NCI-H2227 (cell line): ENCODE measurements at regions not wholly inside any gene's neighbourhood (a gene's known extent, or its start where the extent isn't known, plus 50 kb on each side); places are given as distances from the start of the nearest gene placed in this dataset.
"Not testable (repeated sequence)": the region's sequence is repeated elsewhere in the genome, so short reads cannot be mapped to it uniquely, and the experiment has no call there.

Experiments
- DNase-seq: peaks from one replicate; lab custom pipeline; 2025; ENCODE audit not compliant: unreplicated experiment; lab: John Stamatoyannopoulos, UW

DNA sequence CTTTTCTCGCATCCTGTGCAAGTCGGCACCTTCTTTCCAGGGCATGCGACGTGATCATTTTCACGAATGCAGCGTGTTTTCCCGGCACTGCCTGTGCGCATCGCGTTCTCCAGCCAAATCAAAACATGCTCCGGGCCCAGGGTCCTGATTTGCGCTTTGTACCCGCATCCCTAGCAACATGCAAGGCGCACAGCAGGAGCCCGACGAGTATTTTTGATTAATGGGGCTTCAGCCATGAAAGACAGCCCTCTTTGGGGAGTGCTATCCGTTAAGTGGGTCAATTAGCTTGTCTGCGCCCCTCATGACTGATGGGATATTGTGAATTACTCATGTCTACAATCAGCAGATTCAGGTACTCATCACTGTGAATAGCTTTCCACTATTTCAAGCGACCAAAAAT, 243.3 kb upstream of the RNF32 start:
- DNase-seq, result peak; percentile 75

- no peak for DNase-seq
Measured at GRCh38 chr7:156389116-156389692, 251.4 kb upstream of the RNF32 start.

DNA sequence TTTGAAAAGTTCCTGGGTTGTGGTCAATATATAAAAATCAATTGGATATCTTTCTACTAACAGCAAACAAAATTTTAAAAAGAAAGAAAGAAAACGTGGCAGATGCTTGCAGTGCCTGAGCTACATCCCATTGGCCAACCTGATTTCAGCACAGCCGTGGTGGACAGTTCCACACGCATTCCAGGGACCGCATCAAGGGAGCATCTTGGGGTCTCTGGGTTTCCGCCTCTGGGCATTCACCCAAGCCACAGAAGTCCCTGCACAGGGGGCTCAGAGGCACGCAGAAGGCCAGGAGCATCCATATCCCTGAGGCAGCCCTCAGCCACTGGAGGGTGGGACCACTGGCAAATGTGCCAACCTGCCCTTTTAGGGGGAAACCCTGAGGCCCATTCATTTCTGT, 254.5 kb upstream of the RNF32 start:
- DNase-seq, result no peak

GRCh38 chr7:156384706-156385105, 255.9 kb upstream of the RNF32 start:
- DNase-seq, result no peak

GRCh38 chr7:156383526-156383925, 257.0 kb upstream of the RNF32 start:
- no peak for DNase-seq

GRCh38 chr7:156380261-156380660, 260.3 kb upstream of the RNF32 start:
- DNase-seq, result no peak

GRCh38 chr7:156379324-156380070, 261.1 kb upstream of the RNF32 start:
- DNase-seq, result no peak

DNA sequence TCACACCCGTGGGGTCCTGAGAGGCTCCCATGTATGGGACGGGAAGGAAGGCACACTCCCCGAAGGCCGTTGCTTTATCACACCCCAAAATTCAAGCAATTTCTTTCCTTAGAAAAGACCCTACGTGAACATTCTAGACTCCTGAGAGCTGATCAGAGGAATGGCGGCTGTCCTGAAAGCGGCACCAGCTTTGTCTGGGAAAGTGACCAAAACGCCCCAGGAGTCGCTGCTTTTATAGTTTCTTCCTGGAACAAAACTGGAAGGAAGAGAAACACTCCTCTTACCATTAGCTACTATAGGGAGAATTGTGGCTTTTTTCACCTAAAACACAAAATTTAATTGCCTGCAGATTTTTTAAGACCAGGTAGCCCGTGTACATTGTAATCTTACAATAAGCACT, 261.8 kb upstream of the RNF32 start:
- DNase-seq, result no peak

- DNase-seq, result no peak
Measured at GRCh38 chr7:156376317-156376716, 264.3 kb upstream of the RNF32 start.

- DNase-seq, result no peak
Measured at GRCh38 chr7:156374335-156374734, 266.2 kb upstream of the RNF32 start.

GRCh38 chr7:156369929-156370328, 270.6 kb upstream of the RNF32 start:
- not testable (repeated sequence) for DNase-seq

GRCh38 chr7:156368053-156368843, 272.3 kb upstream of the RNF32 start:
- no peak for DNase-seq

DNA sequence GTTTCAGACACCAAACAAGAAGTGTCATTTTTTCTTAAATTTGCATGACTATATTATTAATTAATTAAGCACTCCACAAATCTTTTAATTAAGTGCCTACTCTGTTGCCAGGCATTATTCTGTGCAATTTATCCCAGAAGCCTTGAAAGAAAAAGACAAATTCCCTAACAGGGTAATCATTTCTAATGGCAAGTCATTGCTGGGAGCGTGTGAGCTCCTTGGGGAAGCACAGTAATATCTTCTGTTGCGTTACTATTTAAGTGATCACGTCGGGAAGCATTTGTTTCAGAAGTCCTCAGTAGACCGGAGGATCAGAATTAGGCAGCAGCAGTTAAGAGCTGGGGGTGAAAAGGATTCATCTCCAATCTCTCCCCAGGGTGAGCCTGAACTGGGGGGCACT, 276.8 kb upstream of the RNF32 start:
- DNase-seq, result no peak

DNA sequence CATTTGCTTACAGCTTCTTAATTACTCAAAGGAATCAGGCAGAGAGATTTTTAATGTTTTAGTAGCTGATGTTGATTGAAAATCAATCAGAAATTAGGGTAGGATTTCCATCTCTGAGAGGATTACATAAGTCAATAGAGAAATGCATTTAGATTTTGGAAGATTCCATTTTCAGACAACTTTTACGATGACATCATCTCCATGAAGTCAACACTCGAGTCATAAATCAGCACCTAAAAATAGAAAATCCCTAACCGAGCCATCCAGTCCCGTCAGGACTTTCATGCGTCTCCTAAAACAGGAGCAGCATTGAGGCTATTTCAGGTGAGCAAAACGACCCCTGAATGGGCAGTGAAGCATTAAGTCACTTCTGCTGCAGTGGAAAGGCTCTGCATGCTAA, 279.7 kb upstream of the RNF32 start:
- DNase-seq, result no peak

DNA sequence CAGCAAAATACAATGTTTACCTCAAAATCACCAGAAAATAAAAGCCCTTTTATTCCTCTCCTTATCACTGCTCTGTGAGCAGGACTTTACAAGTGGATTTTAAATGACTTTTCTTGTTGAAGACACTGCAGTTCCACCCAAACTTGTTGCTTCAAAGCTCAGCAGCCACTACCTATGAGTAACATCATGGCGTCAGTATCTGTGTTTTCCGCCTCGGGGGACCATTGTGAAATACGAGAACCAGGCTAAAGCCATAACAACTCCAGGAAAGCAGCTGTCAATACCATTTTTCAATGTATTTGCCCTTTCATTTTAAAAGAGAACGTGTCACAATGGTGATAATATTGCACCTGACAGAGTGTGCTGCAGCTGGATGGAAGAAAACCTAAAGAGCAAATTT, 284.0 kb upstream of the RNF32 start:
- no peak for DNase-seq

DNA sequence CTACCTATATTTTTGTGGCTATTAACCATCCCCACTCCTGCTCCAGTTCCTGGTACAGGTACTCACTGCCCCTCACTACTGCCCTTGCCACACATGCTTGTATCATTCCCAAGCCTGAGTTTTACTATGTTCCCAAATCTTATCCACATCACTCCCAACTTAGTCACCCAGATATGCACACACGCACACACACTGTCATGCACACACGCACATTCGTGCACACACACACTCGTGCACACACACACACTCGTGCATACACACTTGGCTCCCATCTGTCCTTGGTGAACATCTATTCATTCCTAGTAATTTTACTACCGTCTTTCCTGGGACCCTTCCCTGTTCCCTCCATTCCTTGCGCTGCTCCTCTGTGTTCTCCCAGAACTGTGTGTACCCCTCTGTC, 287.2 kb upstream of the RNF32 start:
- no peak for DNase-seq

GRCh38 chr7:156347703-156348248, 292.8 kb upstream of the RNF32 start:
- DNase-seq, result not testable (repeated sequence)

DNA sequence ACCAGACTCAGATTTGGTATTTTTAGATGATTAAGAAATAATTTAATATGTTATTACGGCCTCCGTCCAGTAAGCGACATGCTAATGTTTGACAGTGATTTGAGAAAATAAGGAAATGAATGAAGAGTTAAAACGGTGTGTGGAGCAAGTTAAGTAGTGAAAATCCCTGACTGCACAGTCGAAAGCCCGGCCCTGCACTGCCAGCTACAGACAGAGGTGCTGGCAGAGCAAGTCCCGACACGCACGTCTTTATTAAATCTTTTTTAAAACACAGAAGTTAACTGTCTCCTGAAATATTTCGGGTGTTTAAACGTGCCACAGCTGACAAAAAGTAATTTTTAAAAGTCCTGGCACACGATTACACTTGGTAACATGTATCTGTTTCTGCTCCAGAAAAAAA, 293.4 kb upstream of the RNF32 start:
- DNase-seq, result no peak

DNA sequence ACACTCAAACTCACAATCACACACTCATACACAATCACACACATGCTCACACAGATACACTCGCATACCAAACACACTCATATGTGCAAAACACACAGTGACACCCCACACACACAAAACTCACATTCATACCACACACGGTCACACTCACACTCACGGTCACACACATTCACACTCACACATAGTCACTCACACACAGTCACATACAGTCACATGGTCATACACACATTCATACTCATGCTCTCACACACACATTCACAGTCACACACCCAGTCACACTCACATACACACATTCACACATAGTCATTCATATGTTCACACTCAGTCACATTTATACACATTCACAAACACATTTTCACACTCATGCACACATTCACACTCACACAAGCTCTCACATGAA, 296.0 kb upstream of the RNF32 start:
- DNase-seq, result no peak

- DNase-seq, result no peak
Measured at GRCh38 chr7:156334636-156335035, 305.9 kb upstream of the RNF32 start.

DNA sequence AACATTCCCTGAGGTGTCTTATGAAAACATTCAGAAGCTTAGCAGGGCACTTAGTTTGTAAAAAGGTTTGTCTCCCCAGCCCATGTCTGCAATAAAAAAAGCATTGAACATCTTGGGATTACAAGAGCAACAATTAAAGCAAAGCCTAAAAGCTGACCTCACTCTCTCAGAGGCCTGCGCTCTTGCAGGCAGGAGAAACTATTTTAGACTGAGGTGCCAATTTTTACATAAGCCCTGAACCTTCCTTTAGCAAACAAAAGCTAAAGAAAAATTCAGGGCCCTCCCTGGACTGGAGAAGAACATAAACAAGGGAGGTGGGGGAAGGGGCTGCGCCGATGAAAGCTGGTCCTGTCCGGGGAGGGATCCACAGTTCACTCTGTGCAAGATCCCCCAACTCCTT, 312.7 kb upstream of the RNF32 start:
- DNase-seq, result no peak

DNA sequence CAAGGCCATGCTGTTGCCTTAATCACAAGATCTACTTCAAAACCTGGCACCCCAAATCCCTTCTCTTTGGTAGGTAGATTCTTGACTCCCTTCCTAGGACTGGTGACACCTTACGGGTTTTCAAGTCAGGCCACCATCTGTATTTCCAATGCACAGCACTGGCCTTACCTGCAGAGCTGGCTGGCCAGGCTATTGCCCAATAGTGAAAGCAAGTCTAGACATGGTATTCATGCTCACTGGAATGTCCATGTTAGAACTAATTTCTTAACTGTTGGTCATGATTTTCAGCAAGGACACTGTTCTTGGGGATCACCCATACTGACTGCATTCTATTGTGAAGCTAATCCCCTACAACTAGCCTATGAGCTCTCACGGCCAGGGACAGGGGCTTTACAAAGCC, 313.1 kb upstream of the RNF32 start:
- no peak for DNase-seq
